ENCODE measurements at regions not wholly inside any gene's neighbourhood (a gene's known extent, or its start where the extent isn't known, plus 50 kb on each side); places are given as distances from the start of the nearest gene placed in this dataset.

DNA sequence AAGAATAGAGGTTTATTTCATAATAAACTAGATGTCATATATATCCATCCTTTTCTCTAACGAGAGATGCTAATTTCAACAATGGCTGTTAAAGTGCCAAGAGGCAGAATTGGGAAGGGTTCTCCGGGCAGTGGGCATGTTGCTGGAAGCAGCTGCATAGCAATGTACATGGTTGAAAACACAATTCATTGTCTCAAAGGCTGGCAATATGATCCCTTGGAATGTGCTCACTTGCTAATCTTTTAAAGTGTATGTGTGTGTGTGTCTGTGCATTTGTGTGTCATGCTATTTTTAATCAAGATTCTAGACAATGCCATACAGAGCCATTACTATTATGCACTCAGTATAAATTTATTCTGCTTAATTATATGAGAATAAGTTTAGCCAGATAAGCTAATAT lies 1020.3 kb downstream of the NAALADL2 start:
- no peak overlapping the region for H3K27ac ChIP-seq (ENCODE audit: low read depth in 1 of 3, low read length in 2 of 3)
- DNase-seq (no peak), FAIRE-seq (no peak)
- no peak overlapping the region for H3K4me3 ChIP-seq (ENCODE audit: low read depth in 1 of 3, low read length in 3 of 3)
- H3K36me3 ChIP-seq (ENCODE audit: control insufficient read depth in 3 of 3, insufficient read depth in 2 of 3, low read depth in 1 of 3, low read length in 3 of 3), result no peaks in the 10 kb centered on the region
- no peaks in the 10 kb centered on the region for H3K27me3 ChIP-seq (ENCODE audit: control insufficient read depth in 3 of 3, insufficient read depth in 3 of 3, low read length in 3 of 3)
- no peaks in the 10 kb centered on the region for H3K9me3 ChIP-seq (ENCODE audit: control insufficient read depth in 2 of 2, insufficient read depth in 1 of 2, low read depth in 1 of 2, low read length in 1 of 2)
- H3K4me1 ChIP-seq (ENCODE audit: control insufficient read depth in 3 of 3, insufficient read depth in 2 of 3, low read depth in 1 of 3, low read length in 2 of 3), result no peaks in the 10 kb centered on the region
- WGBS, 3 donors, result 90 to 98% (median 95%) methylated on average over 2 of the region's 2 CpGs

DNA sequence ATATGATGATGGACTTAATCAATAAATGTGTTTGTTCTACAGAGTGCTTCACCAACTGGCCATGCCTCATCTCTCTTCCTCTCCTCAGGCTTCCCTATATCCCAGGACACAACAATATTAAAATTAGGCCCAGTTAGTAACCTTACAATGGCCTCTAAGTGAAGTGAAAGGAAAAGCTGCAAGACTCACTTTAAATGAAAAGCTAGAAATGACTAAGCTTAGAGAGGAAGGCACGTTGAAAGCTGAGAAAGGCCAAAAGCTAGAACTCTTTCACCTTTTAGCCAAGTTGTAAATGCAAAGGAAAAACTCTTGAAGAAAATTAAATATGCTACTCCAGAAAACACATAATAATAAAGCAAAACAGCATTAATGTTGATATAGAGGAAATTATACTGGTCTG lies 1010.3 kb downstream of the NAALADL2 start:
- DNase-seq (no peak), FAIRE-seq (no peak)
- WGBS, 3 donors, result 53 to 56% (median 54%) methylated on average over 1 of the region's 1 CpG
- Histone ChIP-seq H3K4me1 (ENCODE audit: control insufficient read depth in 3 of 3, insufficient read depth in 2 of 3, low read depth in 1 of 3, low read length in 2 of 3) (no peaks in the 10 kb centered on the region), H3K27me3 (ENCODE audit: control insufficient read depth in 3 of 3, insufficient read depth in 3 of 3, low read length in 3 of 3) (no peaks in the 10 kb centered on the region), H3K36me3 (ENCODE audit: control insufficient read depth in 3 of 3, insufficient read depth in 2 of 3, low read depth in 1 of 3, low read length in 3 of 3) (no peaks in the 10 kb centered on the region), H3K4me3 (ENCODE audit: low read depth in 1 of 3, low read length in 3 of 3) (no peak overlapping the region), H3K27ac (ENCODE audit: low read depth in 1 of 3, low read length in 2 of 3) (no peak overlapping the region), H3K9me3 (ENCODE audit: control insufficient read depth in 2 of 2, insufficient read depth in 1 of 2, low read depth in 1 of 2, low read length in 1 of 2) (no peaks in the 10 kb centered on the region)

DNA sequence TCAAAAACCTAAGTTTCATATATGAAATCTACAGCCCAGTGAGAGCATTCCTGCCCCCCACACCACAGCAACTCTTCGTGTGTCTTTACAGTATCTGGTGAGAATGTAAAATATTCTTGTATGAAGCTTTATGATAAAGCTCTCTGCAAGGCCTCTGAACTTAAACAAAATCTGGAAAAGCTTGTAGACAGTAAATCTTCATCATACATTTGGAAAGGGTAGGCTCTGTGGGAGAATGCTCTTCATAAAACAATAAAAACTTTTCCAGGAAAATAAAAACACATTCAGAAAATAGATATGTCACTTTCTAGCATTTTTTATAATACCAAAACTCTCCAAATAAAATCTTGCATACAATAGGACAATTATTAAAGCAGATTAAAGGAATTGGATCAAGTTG lies 1009.5 kb downstream of the NAALADL2 start:
- H3K36me3 ChIP-seq (ENCODE audit: control insufficient read depth in 3 of 3, insufficient read depth in 2 of 3, low read depth in 1 of 3, low read length in 3 of 3), result no peaks in the 10 kb centered on the region
- no peaks in the 10 kb centered on the region for H3K27me3 ChIP-seq (ENCODE audit: control insufficient read depth in 3 of 3, insufficient read depth in 3 of 3, low read length in 3 of 3)
- H3K9me3 ChIP-seq (ENCODE audit: control insufficient read depth in 2 of 2, insufficient read depth in 1 of 2, low read depth in 1 of 2, low read length in 1 of 2), result no peaks in the 10 kb centered on the region
- DNase-seq (no peak), FAIRE-seq (no peak)
- WGBS, 3 donors, result 44 to 56% (median 53%) methylated on average over 1 of the region's 1 CpG
- no peaks in the 10 kb centered on the region for H3K4me1 ChIP-seq (ENCODE audit: control insufficient read depth in 3 of 3, insufficient read depth in 2 of 3, low read depth in 1 of 3, low read length in 2 of 3)
- H3K27ac ChIP-seq (ENCODE audit: low read depth in 1 of 3, low read length in 2 of 3), result no peak overlapping the region
- no peak overlapping the region for H3K4me3 ChIP-seq (ENCODE audit: low read depth in 1 of 3, low read length in 3 of 3)

- no peaks in the 10 kb centered on the region for H3K27me3 ChIP-seq (ENCODE audit: control insufficient read depth in 3 of 3, insufficient read depth in 3 of 3, low read length in 3 of 3)
- FAIRE-seq (no peak), DNase-seq (no peak)
- no peak overlapping the region for H3K4me3 ChIP-seq (ENCODE audit: low read depth in 1 of 3, low read length in 3 of 3)
- WGBS, 3 donors, result 59 to 80% (median 75%) methylated on average over 1 of the region's 1 CpG
- no peaks in the 10 kb centered on the region for H3K36me3 ChIP-seq (ENCODE audit: control insufficient read depth in 3 of 3, insufficient read depth in 2 of 3, low read depth in 1 of 3, low read length in 3 of 3)
- no peaks in the 10 kb centered on the region for H3K4me1 ChIP-seq (ENCODE audit: control insufficient read depth in 3 of 3, insufficient read depth in 2 of 3, low read depth in 1 of 3, low read length in 2 of 3)
- no peak overlapping the region for H3K27ac ChIP-seq (ENCODE audit: low read depth in 1 of 3, low read length in 2 of 3)
- H3K9me3 ChIP-seq (ENCODE audit: control insufficient read depth in 2 of 2, insufficient read depth in 1 of 2, low read depth in 1 of 2, low read length in 1 of 2), result no peaks in the 10 kb centered on the region
These were observed 1006.6 kb downstream of the NAALADL2 start for GRCh38 chr3:175865724-175866123.

DNA sequence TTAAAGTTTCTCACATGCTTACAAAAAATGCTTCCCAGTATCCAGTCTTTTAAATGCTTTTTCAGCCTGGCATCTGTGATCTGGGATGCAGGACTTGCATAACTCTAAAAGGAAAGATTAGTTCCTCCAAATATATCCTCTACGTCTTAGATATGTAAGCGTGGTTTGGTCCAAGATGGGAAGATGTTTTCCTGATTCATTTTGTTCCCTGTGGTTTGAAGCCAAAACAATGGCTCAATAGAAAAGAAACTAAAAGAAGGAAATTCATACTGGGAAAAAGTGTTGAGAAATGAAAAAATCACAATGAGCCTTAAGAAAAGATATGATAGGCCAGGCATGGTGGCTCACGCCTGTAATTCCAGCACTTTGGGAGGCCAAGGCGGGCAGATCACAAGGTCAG lies 1002.8 kb downstream of the NAALADL2 start:
- DNase-seq, result no peak
- Histone ChIP-seq H3K4me3 (ENCODE audit: low read depth in 1 of 3, low read length in 3 of 3) (no peak overlapping the region), H3K27ac (ENCODE audit: low read depth in 1 of 3, low read length in 2 of 3) (no peak overlapping the region), H3K9me3 (ENCODE audit: control insufficient read depth in 2 of 2, insufficient read depth in 1 of 2, low read depth in 1 of 2, low read length in 1 of 2) (no peaks in the 10 kb centered on the region), H3K27me3 (ENCODE audit: control insufficient read depth in 3 of 3, insufficient read depth in 3 of 3, low read length in 3 of 3) (no peaks in the 10 kb centered on the region), H3K4me1 (ENCODE audit: control insufficient read depth in 3 of 3, insufficient read depth in 2 of 3, low read depth in 1 of 3, low read length in 2 of 3) (no peaks in the 10 kb centered on the region), H3K36me3 (ENCODE audit: control insufficient read depth in 3 of 3, insufficient read depth in 2 of 3, low read depth in 1 of 3, low read length in 3 of 3) (no peaks in the 10 kb centered on the region)
- no peak for FAIRE-seq
- WGBS, 3 donors, result 81 to 92% (median 91%) methylated on average over 4 of the region's 4 CpGs
